DMS153 (cell line): ENCODE measurements at regions not wholly inside any gene's neighbourhood (a gene's known extent, or its start where the extent isn't known, plus 50 kb on each side); places are given as distances from the start of the nearest gene placed in this dataset.

Source experiments
- DNase-seq: peaks from one replicate; lab custom pipeline; 2025; lab: John Stamatoyannopoulos, UW

DNA sequence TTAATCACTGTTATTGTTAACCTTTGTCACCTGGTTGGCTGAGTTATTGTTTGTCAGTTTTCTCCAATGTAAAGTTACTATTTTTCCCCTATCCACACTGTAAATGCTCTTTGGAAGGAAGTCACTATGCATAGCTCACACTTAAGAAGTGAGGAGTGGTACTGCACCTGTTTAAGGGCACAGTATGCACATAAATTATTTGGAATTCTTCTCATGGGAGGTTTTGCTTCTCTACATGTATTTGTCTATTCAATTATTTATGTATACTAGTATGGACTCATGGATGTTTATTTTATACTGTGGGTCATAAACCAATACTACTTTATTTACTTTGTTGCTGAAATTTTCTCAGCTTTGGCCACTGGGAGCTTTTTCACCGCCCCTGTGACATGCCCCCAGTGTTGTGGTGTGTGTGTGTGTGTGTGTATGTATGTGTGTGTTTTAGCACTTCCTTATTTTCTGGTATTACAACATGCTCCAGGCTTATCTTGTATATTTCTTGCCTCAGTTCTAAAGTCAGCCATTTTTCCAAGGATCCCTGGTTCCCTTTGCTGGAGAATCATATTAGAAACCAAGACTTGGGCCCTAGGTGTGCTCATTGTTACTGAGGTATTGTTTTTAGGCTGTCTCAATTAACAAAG, 290.5 kb downstream of the KBTBD8 start:
- DNase-seq: no peak

- no peak for DNase-seq
These were observed 291.5 kb downstream of the KBTBD8 start for GRCh38 chr3:67289626-67290025.

DNA sequence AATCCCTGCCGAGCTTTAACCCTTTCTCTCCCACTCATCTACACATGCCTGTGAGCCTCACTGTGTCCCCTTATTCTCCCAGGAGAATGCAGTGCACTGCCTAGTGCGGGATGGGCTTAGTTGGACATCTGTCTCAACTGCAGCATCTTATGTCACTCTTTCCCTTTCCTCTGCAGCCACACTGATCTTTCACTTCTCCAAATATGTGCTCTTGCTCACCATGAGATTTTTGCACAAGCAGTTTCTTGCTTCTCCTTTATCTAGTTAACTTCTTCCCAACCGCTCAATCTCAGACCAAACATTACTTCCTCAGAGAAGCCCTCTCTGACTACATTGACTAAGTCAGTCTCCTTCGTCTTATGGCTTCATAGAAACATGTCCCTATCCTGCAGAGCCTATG, 292.3 kb downstream of the KBTBD8 start:
- no peak for DNase-seq

GRCh38 chr3:67291287-67292252, 293.5 kb downstream of the KBTBD8 start:
- DNase-seq: no peak

DNA sequence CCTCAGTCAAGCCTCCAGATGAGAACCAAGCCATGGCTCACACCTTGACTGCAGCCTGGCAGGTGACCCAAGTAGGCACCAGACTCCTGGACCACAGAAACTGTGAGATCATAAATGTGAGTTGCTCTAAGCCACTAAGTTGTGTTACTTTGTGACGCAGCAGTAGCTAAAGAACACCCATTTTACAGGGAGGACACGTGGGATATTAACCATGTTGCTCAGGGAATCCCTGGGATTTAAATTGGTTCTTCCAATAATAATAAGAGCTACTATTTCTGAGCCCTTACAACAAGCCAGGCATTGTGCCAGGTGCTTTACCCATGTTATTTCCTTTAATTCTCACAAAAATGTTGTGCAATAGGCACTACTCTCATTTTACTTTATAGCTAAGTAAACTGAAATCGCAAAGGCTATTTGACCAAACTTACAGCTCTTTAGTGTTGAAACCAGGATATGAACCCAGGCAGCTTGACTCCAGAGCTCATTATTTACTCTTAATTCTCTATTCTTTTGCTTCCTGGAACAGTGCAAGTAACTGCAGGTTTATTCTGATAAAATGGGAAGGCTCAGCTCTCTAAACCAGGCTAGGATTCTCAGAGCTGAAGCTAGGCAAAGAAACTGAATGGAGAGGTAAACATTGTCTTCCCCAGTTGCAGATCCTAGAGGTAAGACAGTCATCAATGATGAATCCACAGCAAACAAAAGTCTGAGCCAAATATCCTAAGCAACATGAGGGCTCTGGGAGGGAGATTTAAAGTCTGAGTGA, 294.4 kb downstream of the KBTBD8 start:
- DNase-seq: peak; percentile 77

DNA sequence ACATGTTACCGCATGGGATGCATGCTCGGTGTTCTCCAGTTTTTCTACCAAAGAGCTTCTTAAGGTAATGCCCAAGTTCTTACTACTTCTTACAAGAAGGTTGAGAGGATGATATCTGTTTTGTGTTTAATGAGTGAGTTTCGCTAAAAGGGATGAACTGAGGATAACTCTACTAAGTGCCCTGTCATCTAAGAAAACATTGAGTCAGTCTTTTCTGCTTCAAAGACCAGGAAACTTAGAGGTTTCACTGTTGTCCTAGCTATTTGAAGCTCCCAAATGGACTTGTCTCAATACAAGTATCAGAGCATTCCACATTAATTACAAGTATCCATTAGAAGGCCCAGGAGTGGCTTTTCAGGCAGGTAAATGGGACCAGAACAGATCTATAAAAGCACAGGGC, 296.2 kb downstream of the KBTBD8 start:
- no peak for DNase-seq

DNA sequence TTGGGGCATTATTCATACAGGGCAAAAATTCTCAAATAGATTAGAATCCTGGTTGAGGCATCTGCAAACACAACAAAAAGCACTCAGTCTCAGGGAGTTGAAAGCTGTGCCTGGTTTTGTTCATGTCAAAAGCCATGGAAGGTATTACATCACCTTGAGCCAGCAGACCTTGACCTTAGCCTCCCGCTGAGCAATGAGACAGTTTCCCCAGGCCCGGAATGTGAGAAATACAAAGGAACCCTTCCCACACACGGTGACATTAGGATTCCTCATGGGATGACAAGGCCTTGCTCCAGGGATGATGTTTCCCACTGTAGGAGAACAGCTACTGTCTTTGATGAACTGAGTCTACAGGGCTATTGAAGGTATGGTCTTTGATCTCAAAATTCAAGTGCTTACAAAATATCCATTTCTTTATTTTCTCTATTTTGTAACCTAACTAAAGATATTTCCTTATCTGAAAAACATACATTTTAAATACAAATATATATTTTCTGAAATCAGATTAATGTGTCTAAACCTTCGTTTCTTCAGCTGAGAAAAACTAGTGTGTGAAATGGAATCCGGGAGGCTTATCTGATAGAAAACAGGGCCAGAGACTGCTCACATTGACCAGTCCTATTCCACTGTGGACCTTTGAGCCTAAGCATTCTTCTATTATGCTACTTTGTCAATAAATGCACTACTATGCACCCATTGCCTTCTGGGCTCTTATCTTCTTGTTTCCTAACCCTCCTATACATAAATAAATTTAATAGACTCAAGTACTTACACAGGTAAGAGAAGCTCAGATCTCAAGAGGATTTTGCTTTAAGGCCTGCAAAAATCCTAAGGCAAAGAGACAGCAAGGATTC, 298.2 kb downstream of the KBTBD8 start:
- no peak for DNase-seq

DNA sequence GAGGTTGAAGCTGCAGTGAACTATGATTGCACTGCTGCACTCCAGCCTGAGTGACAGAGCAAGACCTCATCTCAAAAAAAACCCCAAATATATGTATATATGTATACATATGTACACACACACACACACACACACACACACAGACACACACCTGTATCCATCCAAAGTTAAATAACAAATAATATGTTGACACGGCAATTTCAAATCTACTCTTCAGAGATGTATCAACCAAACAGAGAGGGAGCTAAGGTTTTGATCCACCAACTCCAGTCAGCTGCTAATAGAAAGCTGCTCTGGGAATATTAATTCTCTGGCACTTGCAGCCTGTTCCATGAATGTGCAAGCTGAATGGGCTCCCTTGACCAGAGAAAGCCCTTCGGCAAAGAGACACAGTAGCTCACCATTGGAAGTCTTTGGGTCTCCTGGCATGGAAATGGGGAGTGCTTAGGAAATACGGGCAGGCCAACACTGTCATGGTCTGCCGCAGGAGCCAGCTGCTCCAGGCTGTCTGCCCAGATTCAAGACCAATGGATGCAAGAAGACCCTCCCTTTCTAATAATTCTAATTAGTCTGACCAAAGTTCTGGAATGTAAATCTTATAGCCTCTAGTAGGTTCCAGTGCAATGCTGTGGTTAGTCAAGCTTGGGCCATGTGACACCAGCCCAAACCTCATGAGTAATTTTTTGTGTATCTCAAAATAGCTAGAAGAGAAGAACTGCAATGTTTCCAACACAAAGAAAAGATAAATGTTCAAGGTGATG, 299.8 kb downstream of the KBTBD8 start:
- no peak for DNase-seq

DNA sequence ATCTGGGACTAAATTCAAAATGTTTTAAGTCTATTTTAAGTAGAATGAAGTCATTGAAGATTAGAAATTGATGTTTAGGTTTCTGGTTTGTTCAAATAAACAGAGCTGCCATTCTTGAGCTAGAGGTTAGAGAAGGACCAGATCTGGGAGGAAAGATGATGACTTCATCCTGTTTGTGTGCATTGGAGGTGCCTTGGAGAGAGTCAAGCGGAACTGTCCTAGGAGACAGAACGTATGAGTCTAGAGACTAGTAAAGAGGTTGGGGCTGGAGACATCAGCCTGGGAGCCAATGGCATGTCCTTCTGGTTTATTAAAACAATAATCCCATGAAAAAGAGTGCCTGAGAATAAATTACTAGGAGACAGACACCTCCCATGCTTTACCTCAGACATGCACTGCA, 303.4 kb downstream of the KBTBD8 start:
- no peak for DNase-seq

DNA sequence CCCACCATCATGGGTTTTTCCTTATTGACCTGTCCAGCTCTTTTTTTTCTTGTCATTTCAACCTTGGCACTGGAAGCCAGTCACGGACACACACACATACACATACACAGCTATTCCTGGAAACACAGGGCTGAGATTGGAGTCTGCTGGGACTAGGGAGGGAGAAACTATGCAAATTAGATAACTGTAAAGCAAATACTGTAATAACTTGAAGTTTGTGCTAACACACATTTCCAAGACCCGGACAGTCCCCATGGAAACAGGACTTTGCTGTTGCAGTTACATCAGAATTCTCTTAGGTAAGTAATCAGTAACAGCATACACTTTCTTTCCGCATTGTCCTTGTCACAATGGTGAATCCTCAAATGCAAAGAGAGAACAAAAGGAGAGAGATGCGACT, 304.4 kb downstream of the KBTBD8 start:
- DNase-seq: no peak

DNA sequence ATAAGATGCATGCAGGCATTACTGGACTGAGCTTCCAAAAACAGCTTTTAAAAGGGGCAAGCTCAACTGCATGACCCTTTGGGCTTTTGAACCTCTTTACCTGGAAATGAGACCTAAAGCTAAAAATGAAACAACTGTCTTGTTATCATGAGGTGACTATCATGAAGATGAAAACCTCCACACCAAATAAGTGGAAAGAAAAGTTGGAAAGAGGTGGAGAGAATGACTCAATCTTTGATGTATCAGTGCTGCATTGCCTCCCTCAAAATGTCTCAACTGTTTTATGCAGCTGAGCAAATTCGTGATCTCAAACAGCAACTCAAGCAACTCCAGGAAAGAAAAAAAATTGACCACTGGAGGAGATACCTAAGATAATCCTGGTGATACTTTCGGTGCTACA, 307.1 kb downstream of the KBTBD8 start:
- no peak for DNase-seq

DNA sequence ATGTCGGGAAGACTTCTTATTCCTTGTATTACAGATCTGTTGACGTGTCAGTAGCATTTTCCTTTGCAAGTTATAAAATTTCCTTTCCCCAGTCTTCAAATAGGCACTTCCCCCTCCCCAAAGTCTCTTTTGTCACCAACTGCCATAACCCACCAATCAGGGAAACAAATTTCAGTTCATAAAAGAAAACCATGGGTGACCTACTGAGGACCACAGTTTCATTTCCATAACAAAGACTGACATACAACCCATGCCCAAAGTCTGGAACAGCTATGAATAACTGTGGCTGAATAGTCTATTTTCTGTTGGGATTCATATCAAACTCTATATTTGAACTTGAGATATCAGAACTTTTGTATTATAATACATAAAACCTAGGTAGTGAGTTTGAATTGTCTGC, 307.8 kb downstream of the KBTBD8 start:
- no peak for DNase-seq

- DNase-seq: no peak
These were observed 313.3 kb downstream of the KBTBD8 start for GRCh38 chr3:67311440-67311839.

GRCh38 chr3:67312155-67312554, 314.0 kb downstream of the KBTBD8 start:
- DNase-seq: no peak

DNA sequence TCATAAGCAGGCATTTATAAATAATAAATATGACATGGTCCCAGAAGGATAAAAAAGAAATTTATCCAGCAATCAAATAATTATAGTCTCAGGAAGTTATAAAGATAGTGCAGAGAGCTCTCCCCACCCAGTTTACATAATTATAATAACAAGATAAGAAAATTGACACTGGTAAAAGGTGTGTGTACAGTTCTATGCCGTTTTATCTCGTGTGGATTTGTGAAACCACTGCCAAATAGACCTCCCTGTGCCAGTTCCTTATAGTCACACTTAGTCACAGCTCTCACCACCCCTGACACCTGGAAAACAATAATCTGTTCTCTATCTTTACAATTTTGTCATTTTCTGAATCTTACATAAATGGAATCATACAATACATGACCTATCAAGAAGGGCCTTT, 320.1 kb downstream of the KBTBD8 start:
- DNase-seq: no peak

DNA sequence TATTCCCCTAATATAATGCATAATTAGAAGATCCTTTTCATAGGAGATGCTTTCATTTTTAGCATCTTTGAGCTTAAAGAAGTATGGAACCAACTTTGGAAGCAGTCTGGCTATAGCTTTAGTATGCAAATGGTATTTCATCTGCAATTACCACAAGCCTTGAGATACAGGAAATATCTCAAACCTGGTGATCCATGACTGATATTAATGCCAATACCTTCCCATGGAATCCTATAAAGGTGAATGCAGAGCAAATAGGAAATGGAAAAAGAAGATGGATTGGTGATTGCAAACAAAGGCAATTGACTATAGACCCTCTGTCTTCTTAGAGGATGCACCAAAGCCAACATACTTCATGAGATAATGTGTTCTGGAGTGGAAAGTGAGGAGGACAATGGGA, 326.4 kb downstream of the KBTBD8 start:
- DNase-seq: no peak
